ENCODE measurements at regions not wholly inside any gene's neighbourhood (a gene's known extent, or its start where the extent isn't known, plus 50 kb on each side); places are given as distances from the start of the nearest gene placed in this dataset.
A peak's percentile ranks its signal among the peaks of the same experiment; 100 is the strongest.

GRCh38 chr10:1961989-1962388, 224.7 kb upstream of the ADARB2 start:
- H3K36me3 Mint-ChIP-seq: no peaks in the 10 kb centered on the region

GRCh38 chr10:1960982-1961381, 223.7 kb upstream of the ADARB2 start:
- H3K4me3 Mint-ChIP-seq: no peak overlapping the region
- no peak overlapping the region for H3K27ac Mint-ChIP-seq
- H3K27me3 Mint-ChIP-seq: no peaks in the 10 kb centered on the region
- peaks cover 5% of the 10 kb centered on the region for H3K9me3 Mint-ChIP-seq
- peaks cover 27% of the 10 kb centered on the region for H3K4me1 Mint-ChIP-seq
- H3K36me3 Mint-ChIP-seq: peaks cover under 1% of the 10 kb centered on the region

More at GRCh38 chr10:1961989-1962388, 224.7 kb upstream of the ADARB2 start:
- Mint-ChIP-seq H3K4me1 (peaks cover 20% of the 10 kb centered on the region), H3K9me3 (no peaks in the 10 kb centered on the region), H3K27me3 (no peaks in the 10 kb centered on the region), H3K4me3 (no peak overlapping the region), H3K27ac (no peak overlapping the region)

- Mint-ChIP-seq H3K9me3 (peaks cover 5% of the 10 kb centered on the region), H3K27me3 (no peaks in the 10 kb centered on the region), H3K4me3 (no peak overlapping the region), H3K4me1 (peaks cover 27% of the 10 kb centered on the region), H3K27ac (no peak overlapping the region), H3K36me3 (peaks cover 3% of the 10 kb centered on the region)
Measured at GRCh38 chr10:1957057-1957456, 219.7 kb upstream of the ADARB2 start.

- Mint-ChIP-seq H3K36me3 (peaks cover 3% of the 10 kb centered on the region), H3K4me3 (no peak overlapping the region), H3K27me3 (no peaks in the 10 kb centered on the region), H3K4me1 (peaks cover 27% of the 10 kb centered on the region), H3K27ac (no peak overlapping the region), H3K9me3 (peaks cover 5% of the 10 kb centered on the region)
Measured at GRCh38 chr10:1954300-1954699, 217.0 kb upstream of the ADARB2 start.

- Mint-ChIP-seq H3K9me3 (peaks cover 5% of the 10 kb centered on the region), H3K4me1 (peaks cover 22% of the 10 kb centered on the region), H3K4me3 (no peak overlapping the region), H3K36me3 (peaks cover 4% of the 10 kb centered on the region), H3K27ac (peak overlapping the region; percentile 35), H3K27me3 (no peaks in the 10 kb centered on the region)
Measured at GRCh38 chr10:1952126-1953095, 215.1 kb upstream of the ADARB2 start.

- Mint-ChIP-seq H3K9me3 (no peaks in the 10 kb centered on the region), H3K4me3 (no peak overlapping the region), H3K27ac (no peak overlapping the region), H3K27me3 (no peaks in the 10 kb centered on the region), H3K4me1 (peaks cover 19% of the 10 kb centered on the region), H3K36me3 (peaks cover 3% of the 10 kb centered on the region)
Measured at GRCh38 chr10:1950803-1951495, 213.6 kb upstream of the ADARB2 start.

- H3K27ac Mint-ChIP-seq: peak overlapping the region; percentile 30
- H3K4me3 Mint-ChIP-seq: no peak overlapping the region
- no peaks in the 10 kb centered on the region for H3K27me3 Mint-ChIP-seq
- H3K9me3 Mint-ChIP-seq: no peaks in the 10 kb centered on the region
- H3K4me1 Mint-ChIP-seq: peaks cover 42% of the 10 kb centered on the region
- peaks cover 6% of the 10 kb centered on the region for H3K36me3 Mint-ChIP-seq
Measured at GRCh38 chr10:1947464-1948003, 210.2 kb upstream of the ADARB2 start.

- Mint-ChIP-seq H3K27me3 (no peaks in the 10 kb centered on the region), H3K9me3 (peaks cover 3% of the 10 kb centered on the region), H3K4me1 (peaks cover 62% of the 10 kb centered on the region), H3K27ac (peak overlapping the region; percentile 82), H3K36me3 (peaks cover 7% of the 10 kb centered on the region), H3K4me3 (no peak overlapping the region)
Measured at GRCh38 chr10:1944487-1944886, 207.2 kb upstream of the ADARB2 start.

GRCh38 chr10:1942478-1942877, 205.2 kb upstream of the ADARB2 start:
- Mint-ChIP-seq H3K9me3 (peaks cover 6% of the 10 kb centered on the region), H3K4me1 (peaks cover 70% of the 10 kb centered on the region), H3K36me3 (peaks cover 9% of the 10 kb centered on the region), H3K27ac (peak overlapping the region; percentile 23), H3K27me3 (no peaks in the 10 kb centered on the region), H3K4me3 (no peak overlapping the region)

GRCh38 chr10:1939016-1939415, 201.7 kb upstream of the ADARB2 start:
- Mint-ChIP-seq H3K36me3 (peaks cover 9% of the 10 kb centered on the region), H3K27ac (peak overlapping the region; percentile 94), H3K27me3 (no peaks in the 10 kb centered on the region), H3K4me3 (peak overlapping the region; percentile 62), H3K4me1 (peaks cover 77% of the 10 kb centered on the region), H3K9me3 (peaks cover 6% of the 10 kb centered on the region)

- no peaks in the 10 kb centered on the region for H3K27me3 Mint-ChIP-seq
- peak overlapping the region; percentile 94 for H3K27ac Mint-ChIP-seq
- peaks cover 6% of the 10 kb centered on the region for H3K36me3 Mint-ChIP-seq
- peaks cover 79% of the 10 kb centered on the region for H3K4me1 Mint-ChIP-seq
- peak overlapping the region; percentile 62 for H3K4me3 Mint-ChIP-seq
- H3K9me3 Mint-ChIP-seq: peaks cover 6% of the 10 kb centered on the region
Measured at GRCh38 chr10:1938317-1938716, 201.0 kb upstream of the ADARB2 start.

GRCh38 chr10:1935912-1936311, 198.6 kb upstream of the ADARB2 start:
- Mint-ChIP-seq H3K4me3 (no peak overlapping the region), H3K4me1 (peaks cover 78% of the 10 kb centered on the region), H3K27me3 (no peaks in the 10 kb centered on the region), H3K27ac (peak overlapping the region; percentile 51), H3K36me3 (peaks cover 5% of the 10 kb centered on the region), H3K9me3 (peaks cover 6% of the 10 kb centered on the region)

GRCh38 chr10:1933215-1933614, 195.9 kb upstream of the ADARB2 start:
- Mint-ChIP-seq H3K4me3 (peak overlapping the region; percentile 61), H3K27me3 (no peaks in the 10 kb centered on the region), H3K9me3 (no peaks in the 10 kb centered on the region), H3K4me1 (peaks cover 59% of the 10 kb centered on the region), H3K27ac (peak overlapping the region; percentile 30), H3K36me3 (no peaks in the 10 kb centered on the region)

- H3K27ac Mint-ChIP-seq: peak overlapping the region; percentile 30
- no peaks in the 10 kb centered on the region for H3K9me3 Mint-ChIP-seq
- no peaks in the 10 kb centered on the region for H3K36me3 Mint-ChIP-seq
- H3K4me1 Mint-ChIP-seq: peaks cover 61% of the 10 kb centered on the region
- H3K27me3 Mint-ChIP-seq: no peaks in the 10 kb centered on the region
- peak overlapping the region; percentile 61 for H3K4me3 Mint-ChIP-seq
Measured at GRCh38 chr10:1932692-1933094, 195.4 kb upstream of the ADARB2 start.

- Mint-ChIP-seq H3K4me1 (peaks cover 42% of the 10 kb centered on the region), H3K27me3 (no peaks in the 10 kb centered on the region), H3K4me3 (no peak overlapping the region), H3K27ac (peak overlapping the region; percentile 57), H3K36me3 (no peaks in the 10 kb centered on the region), H3K9me3 (no peaks in the 10 kb centered on the region)
Measured at GRCh38 chr10:1928606-1929005, 191.3 kb upstream of the ADARB2 start.

GRCh38 chr10:1923998-1924397, 186.7 kb upstream of the ADARB2 start:
- Mint-ChIP-seq H3K9me3 (no peaks in the 10 kb centered on the region), H3K27me3 (no peaks in the 10 kb centered on the region), H3K36me3 (no peaks in the 10 kb centered on the region), H3K4me3 (no peak overlapping the region), H3K4me1 (peaks cover 57% of the 10 kb centered on the region), H3K27ac (no peak overlapping the region)

Measured in activated naive CD4-positive, alpha-beta T cell treated with anti-CD3 and anti-CD28 coated beads, Interleukin-2, amount 50 U/mL, for 24 hours (primary cell).